ENCODE measurements at regions not wholly inside any gene's neighbourhood (a gene's known extent, or its start where the extent isn't known, plus 50 kb on each side); places are given as distances from the start of the nearest gene placed in this dataset.

DNA sequence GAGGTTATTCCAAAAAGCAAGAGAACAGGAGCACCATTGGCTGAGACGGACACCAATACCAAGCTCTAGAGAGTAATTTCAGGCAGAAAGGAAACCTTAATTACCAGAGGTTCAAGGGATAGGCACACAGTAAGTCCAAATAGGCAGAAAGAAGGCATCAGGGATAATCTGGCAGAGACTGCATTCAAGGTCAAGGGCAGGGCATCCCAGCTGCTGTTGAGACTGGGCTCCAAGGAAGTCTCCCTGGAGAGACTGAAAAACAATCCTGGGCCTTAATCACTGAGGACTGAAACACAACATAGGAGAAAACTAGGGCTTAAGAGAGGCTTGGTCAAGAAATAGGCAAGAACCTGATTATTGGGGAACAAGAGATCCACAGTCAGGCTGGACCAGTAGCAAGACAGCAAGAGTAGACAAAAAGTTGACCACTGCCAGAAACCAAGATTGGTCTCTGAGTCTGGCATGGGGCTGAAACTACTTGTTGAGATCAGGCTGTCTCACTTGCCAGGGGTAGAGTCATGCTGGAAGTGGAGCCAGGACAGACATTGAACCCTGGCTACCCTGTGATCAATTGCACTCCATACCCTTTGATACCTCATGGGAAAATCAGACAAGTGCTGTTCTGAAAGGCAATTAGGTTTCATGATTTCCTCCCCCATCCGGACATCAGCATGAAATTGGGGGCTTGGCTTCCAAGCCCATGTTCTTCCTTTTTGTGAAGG lies 193.2 kb upstream of the TNP1 start:
- H3K4me1 ChIP-seq, result peaks cover 2 to 52% (median 19%) of the 10 kb centered on the region in 9 donors
- no peaks in the 10 kb centered on the region for H3K36me3 ChIP-seq
- no peaks in the 10 kb centered on the region for H3K9me3 ChIP-seq
- DNase-seq (no peak), ATAC-seq (peak in 1 of 8 donors; percentile 11)
- no peak overlapping the region for H3K4me3 ChIP-seq
- TF ChIP-seq, protein P1, sequence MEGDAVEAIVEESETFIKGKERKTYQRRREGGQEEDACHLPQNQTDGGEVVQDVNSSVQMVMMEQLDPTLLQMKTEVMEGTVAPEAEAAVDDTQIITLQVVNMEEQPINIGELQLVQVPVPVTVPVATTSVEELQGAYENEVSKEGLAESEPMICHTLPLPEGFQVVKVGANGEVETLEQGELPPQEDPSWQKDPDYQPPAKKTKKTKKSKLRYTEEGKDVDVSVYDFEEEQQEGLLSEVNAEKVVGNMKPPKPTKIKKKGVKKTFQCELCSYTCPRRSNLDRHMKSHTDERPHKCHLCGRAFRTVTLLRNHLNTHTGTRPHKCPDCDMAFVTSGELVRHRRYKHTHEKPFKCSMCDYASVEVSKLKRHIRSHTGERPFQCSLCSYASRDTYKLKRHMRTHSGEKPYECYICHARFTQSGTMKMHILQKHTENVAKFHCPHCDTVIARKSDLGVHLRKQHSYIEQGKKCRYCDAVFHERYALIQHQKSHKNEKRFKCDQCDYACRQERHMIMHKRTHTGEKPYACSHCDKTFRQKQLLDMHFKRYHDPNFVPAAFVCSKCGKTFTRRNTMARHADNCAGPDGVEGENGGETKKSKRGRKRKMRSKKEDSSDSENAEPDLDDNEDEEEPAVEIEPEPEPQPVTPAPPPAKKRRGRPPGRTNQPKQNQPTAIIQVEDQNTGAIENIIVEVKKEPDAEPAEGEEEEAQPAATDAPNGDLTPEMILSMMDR (IDR thresholded peaks at IDR 0.05), result no peak
- WGBS, 2 donors, result 84 to 92% methylated on average over 2 of the region's 2 CpGs
- intact Hi-C loops (cut with DNase I), result loop anchor here in 2 of 10 donors (10.0 kb wide), 2 partner anchors 348 to 358 kb away; partner anchors contain the start of gene IGFBP5 (in 1 of the 2)
- H3K27ac ChIP-seq, result peak overlapping the region in 3 of 10 donors; percentile 27 to 60 (median 32)
- H3K27me3 ChIP-seq, result peaks cover 0 to 12% (median 0%) of the 10 kb centered on the region in 7 donors

DNA sequence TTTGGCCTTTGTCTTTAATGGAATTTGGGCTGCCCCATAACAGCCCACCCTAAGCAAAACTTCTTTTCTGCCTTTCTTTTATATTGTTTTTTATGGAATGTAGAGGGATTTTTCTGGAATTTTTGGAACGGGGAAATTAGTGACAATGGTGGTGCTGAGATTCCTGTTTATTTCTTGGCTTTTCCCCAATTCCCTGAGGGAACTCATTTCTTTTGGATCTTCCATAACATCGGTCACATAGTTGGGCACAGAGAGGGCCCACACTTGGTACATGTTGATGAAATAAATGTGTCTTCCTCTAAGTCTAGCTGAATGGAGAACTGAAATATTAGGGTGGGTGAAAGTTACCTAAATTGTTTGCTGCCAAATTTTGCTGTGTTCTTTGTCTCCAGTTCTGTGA lies 191.6 kb upstream of the TNP1 start:
- ATAC-seq (no peak), DNase-seq (no peak)
- 67 to 78% methylated on average over 2 of the region's 2 CpGs for WGBS, 2 donors
- Histone ChIP-seq H3K27me3 (peaks cover 0 to 12% (median 0%) of the 10 kb centered on the region in 7 donors), H3K4me3 (no peak overlapping the region), H3K4me1 (peaks cover 2 to 52% (median 19%) of the 10 kb centered on the region in 9 donors), H3K9me3 (no peaks in the 10 kb centered on the region), H3K36me3 (no peaks in the 10 kb centered on the region), H3K27ac (no peak overlapping the region)
- TF ChIP-seq, protein P1 (IDR thresholded peaks at IDR 0.05), result no peak
- intact Hi-C loops (cut with DNase I), result loop anchor here in 2 of 10 donors (10.0 kb wide), 2 partner anchors 347 to 357 kb away; partner anchors contain the start of gene IGFBP5 (in 1 of the 2)

DNA sequence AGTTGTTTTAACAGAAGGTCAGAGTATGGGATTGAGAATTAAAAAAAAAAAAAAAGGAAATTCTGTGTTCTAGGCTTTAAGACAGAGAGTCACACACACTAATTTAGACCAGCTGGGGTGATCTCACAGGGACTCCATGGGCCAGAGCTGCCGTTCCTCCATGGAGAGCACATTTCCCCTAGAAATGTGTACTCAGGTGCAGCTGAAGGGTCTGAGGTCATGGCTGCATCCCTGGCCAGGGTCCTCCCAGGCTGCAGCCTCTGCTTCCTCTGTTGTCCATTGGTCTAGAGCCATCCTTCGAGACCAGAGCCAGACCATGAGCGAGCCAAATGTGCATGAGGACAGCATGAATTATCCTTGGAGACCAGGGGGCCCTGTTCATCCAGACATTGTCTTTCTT lies 190.1 kb upstream of the TNP1 start:
- intact Hi-C loops (cut with DNase I), result loop anchor here in 3 of 10 donors (10.0 kb wide), 3 partner anchors 115 to 355 kb away; partner anchors contain the start of gene IGFBP5 (in 1 of the 3)
- Histone ChIP-seq H3K27me3 (peaks cover 0 to 12% (median 0%) of the 10 kb centered on the region in 7 donors), H3K4me3 (no peak overlapping the region), H3K9me3 (no peaks in the 10 kb centered on the region), H3K27ac (peak overlapping the region in 5 of 10 donors; percentile 30 to 59 (median 52)), H3K4me1 (peaks cover 2 to 49% (median 26%) of the 10 kb centered on the region in 9 donors), H3K36me3 (no peaks in the 10 kb centered on the region)
- ATAC-seq (peak in 6 of 8 donors; percentile 50 to 86 (median 81)), DNase-seq (peak in 1 of 2 donors; percentile 57)
- WGBS, 2 donors, result 67 to 71% methylated on average over 3 of the region's 3 CpGs
- TF ChIP-seq, protein P1 (IDR thresholded peaks at IDR 0.05), result no peak

DNA sequence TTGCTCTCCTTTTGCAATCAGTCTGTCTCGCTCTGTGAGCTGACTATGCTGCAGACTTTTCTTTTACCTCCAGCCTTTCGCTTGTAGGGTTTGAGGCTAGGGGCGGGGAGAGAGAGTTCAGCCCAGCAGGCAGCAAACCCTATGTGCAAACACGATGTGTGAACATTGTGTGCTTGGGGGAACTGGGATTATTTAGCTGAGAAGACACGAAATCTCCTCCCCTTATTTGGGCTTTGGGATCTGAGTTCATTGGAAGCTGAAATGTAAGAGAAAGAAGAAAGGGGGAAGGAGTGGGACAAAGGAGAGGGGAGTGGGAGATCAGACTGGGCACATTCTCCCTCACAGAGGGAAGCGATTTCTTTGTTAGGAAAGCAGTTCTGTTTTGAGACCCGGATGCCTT lies 189.6 kb upstream of the TNP1 start:
- Histone ChIP-seq H3K4me1 (peaks cover 2 to 44% (median 22%) of the 10 kb centered on the region in 9 donors), H3K36me3 (no peaks in the 10 kb centered on the region), H3K9me3 (no peaks in the 10 kb centered on the region), H3K27me3 (peaks cover 0 to 12% (median 0%) of the 10 kb centered on the region in 7 donors), H3K27ac (peak overlapping the region in 4 of 10 donors; percentile 24 to 59 (median 55)), H3K4me3 (no peak overlapping the region)
- intact Hi-C loops (cut with DNase I), result loop anchor here in 1 of 10 donors (10.0 kb wide), 1 partner anchor 115 kb away; no protein-coding TSS in a partner anchor
- ATAC-seq, result peak in 1 of 8 donors; percentile 39
- no peak for DNase-seq
- WGBS, 2 donors, result 85 to 88% methylated on average over 7 of the region's 7 CpGs
- TF ChIP-seq, protein P1 (IDR thresholded peaks at IDR 0.05), result no peak
